AG04449 (cell line): ENCODE measurements at regions not wholly inside any gene's neighbourhood (a gene's known extent, or its start where the extent isn't known, plus 50 kb on each side); places are given as distances from the start of the nearest gene placed in this dataset.

Experiments
- CTCF ChIA-PET: fragments of 350-600 bp; formaldehyde crosslinking; extraction: SDS; loops from one replicate; lab custom pipeline; 2021; ENCODE audit warnings: antibody characterized with exemption; lab: Yijun Ruan, JAX
- POLR2A ChIA-PET: fragments of 400-600, 350-600 bp; formaldehyde crosslinking; extraction: SDS; loops from one replicate; lab custom pipeline; 2020; ENCODE audit warnings: antibody characterized with exemption, inconsistent platforms; lab: Yijun Ruan, JAX
- DNase-seq: peaks from one replicate; pipeline ENCODE4 v3.0.0-alpha.2; 2010; ENCODE audit warnings: low read depth, low spot score
- H3K4me3 ChIP-seq: 2 replicates; pipeline ENCODE4 v1.5.1; 2011; ENCODE audit warnings: low read depth, mild to moderate bottlenecking, control low read depth, low read length
- CTCF ChIP-seq: IDR thresholded peaks from one replicate; pipeline ENCODE4 v1.5.1; 2011; ENCODE audit warnings: mild to moderate bottlenecking, moderate library complexity, low read length, control low read depth, inconsistent platforms; ENCODE audit not compliant: insufficient read depth; ENCODE audit errors: missing control alignments

GRCh38 chr1:72846476-72847278, 564.3 kb upstream of the NEGR1 start:
- DNase-seq, result no peak
- ChIA-PET POLR2A (no interaction called here), CTCF (interaction anchor here (1.2 kb wide), 1 partner anchor 660 kb away, joined by 6 read pairs; no protein-coding TSS in a partner anchor)
- H3K4me3 ChIP-seq, result no peak overlapping the region
- no peak for TF ChIP-seq CTCF

- ChIA-PET POLR2A (no interaction called here), CTCF (interaction anchor here (1.2 kb wide), 1 partner anchor 659 kb away, joined by 6 read pairs; no protein-coding TSS in a partner anchor)
- TF ChIP-seq CTCF, result no peak
- no peak overlapping the region for H3K4me3 ChIP-seq
- no peak for DNase-seq
Observed at GRCh38 chr1:72845981-72846380, 563.6 kb upstream of the NEGR1 start.

GRCh38 chr1:72845381-72845780, 563.0 kb upstream of the NEGR1 start:
- ChIA-PET CTCF (interaction anchor here (1.2 kb wide), 1 partner anchor 658 kb away, joined by 6 read pairs; no protein-coding TSS in a partner anchor), POLR2A (no interaction called here)
- no peak for DNase-seq
- no peak for TF ChIP-seq CTCF
- H3K4me3 ChIP-seq, result no peak overlapping the region

- TF ChIP-seq CTCF, result no peak
- CTCF ChIA-PET, result no interaction called here
- H3K4me3 ChIP-seq, result no peak overlapping the region
- DNase-seq, result no peak
- POLR2A ChIA-PET, result no interaction called here
Observed at GRCh38 chr1:72837781-72838180, 555.4 kb upstream of the NEGR1 start.

- no peak overlapping the region for H3K4me3 ChIP-seq
- DNase-seq, result no peak
- ChIA-PET POLR2A (no interaction called here), CTCF (no interaction called here)
- TF ChIP-seq CTCF, result no peak
Observed at GRCh38 chr1:72830606-72831390, 548.5 kb upstream of the NEGR1 start.

GRCh38 chr1:72827278-72827677, 544.9 kb upstream of the NEGR1 start:
- no peak overlapping the region for H3K4me3 ChIP-seq
- no peak for DNase-seq
- no peak for TF ChIP-seq CTCF
- ChIA-PET POLR2A (no interaction called here), CTCF (no interaction called here)
